ENCODE measurements at regions not wholly inside any gene's neighbourhood (a gene's known extent, or its start where the extent isn't known, plus 50 kb on each side); places are given as distances from the start of the nearest gene placed in this dataset.
"Not testable (repeated sequence)": the region's sequence is repeated elsewhere in the genome, so short reads cannot be mapped to it uniquely, and the experiment has no call there.

DNA sequence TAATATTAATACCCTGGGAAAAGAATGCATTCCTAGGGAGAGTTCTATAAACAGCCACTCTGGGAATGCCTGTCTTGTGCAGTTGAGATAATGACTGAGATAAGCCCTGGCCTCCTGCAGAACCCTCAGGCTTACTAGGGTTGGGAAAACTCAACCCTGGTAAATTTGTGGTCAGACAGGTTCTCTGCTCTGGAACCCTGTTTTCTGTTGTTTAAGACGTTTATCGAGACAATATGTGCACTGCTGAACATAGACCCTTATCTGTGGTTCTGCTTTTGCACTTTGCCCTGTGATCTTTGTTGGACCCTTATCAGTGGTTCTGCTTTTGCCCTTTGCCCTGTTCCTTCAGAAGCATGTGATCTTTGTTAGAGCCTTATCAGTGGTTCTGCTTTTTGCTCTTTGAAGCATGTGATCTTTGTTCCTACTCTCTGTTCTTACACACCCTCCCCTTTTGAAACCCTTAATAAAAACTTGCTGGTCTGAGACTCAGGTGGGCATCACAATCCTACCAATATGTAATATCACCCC is 2754.0 kb downstream of the PCDH9 start:
- H4K20me1 ChIP-seq (ENCODE audit: insufficient read depth, low read length); ATAC-seq; FAIRE-seq; H3K4me1 ChIP-seq (ENCODE audit: insufficient read depth, low read length); H3K79me2 ChIP-seq (ENCODE audit: insufficient read depth, low read length); BruUV-seq (replicated peaks); CTCF ChIA-PET (ENCODE audit: low intra/inter-chr PET ratio, low total read pairs); H3K4me3 ChIP-seq (replicated peaks in 1 of 3; ENCODE audit: insufficient read depth in 1 of 3, low read depth in 2 of 3, low read length in 3 of 3); H3K27ac ChIP-seq (ENCODE audit: extremely low read length, insufficient read depth, low read length); H3K4me2 ChIP-seq (ENCODE audit: low read depth, low read length); intact Hi-C loops (cut with micrococcal nuclease; ENCODE audit: unreplicated experiment); POLR2A ChIA-PET; H2AFZ ChIP-seq (ENCODE audit: low read length); H3K9me3 ChIP-seq (ENCODE audit: low read length); H3K36me3 ChIP-seq (replicated peaks in 1 of 2; ENCODE audit: control insufficient read depth in 1 of 2, insufficient read depth in 2 of 2, low read length in 2 of 2); H3K27me3 ChIP-seq (ENCODE audit: control insufficient read depth in 1 of 2, insufficient read depth in 2 of 2, low read length in 2 of 2); H3K9ac ChIP-seq (ENCODE audit: insufficient read depth, low read depth, low read length); in situ Hi-C loops (cut with HindIII; ENCODE audit: extremely low pct_ligation_motif_present, low pct_unique_long_range_greater_than_20kb): not testable (repeated sequence)
- WGBS (ENCODE audit: low lambda C conversion rate) = 0% methylated on average over 2 of the region's 2 CpGs
- DNase-seq (ENCODE audit: low spot score) = peak; percentile 9
- TF ChIP-seq ZMYM4 (CRISPR knock-in tag; IDR thresholded peaks at IDR 0.05) (0 out of 2 replicates have a peak, but pooled peaks have one; percentile 17), NR2F1 (CRISPR knock-in tag; IDR thresholded peaks at IDR 0.05) (0 out of 4 replicates have a peak, but pooled peaks of 1 of the 2 experiments have one; percentile 16), HNF4A (CRISPR knock-in tag; IDR thresholded peaks at IDR 0.05) (peak; percentile 71), POGZ (CRISPR knock-in tag; IDR thresholded peaks at IDR 0.05) (0 out of 2 replicates have a peak, but pooled peaks have one; percentile 21), TCF7 (IDR thresholded peaks at IDR 0.05; ENCODE audit: low read depth) (peak; percentile 38), NCOR1 (IDR thresholded peaks at IDR 0.05; ENCODE audit: borderline replicate concordance, low read length) (0 out of 2 replicates have a peak, but pooled peaks have one; percentile 20)
- TF ChIP-seq, protein P1, sequence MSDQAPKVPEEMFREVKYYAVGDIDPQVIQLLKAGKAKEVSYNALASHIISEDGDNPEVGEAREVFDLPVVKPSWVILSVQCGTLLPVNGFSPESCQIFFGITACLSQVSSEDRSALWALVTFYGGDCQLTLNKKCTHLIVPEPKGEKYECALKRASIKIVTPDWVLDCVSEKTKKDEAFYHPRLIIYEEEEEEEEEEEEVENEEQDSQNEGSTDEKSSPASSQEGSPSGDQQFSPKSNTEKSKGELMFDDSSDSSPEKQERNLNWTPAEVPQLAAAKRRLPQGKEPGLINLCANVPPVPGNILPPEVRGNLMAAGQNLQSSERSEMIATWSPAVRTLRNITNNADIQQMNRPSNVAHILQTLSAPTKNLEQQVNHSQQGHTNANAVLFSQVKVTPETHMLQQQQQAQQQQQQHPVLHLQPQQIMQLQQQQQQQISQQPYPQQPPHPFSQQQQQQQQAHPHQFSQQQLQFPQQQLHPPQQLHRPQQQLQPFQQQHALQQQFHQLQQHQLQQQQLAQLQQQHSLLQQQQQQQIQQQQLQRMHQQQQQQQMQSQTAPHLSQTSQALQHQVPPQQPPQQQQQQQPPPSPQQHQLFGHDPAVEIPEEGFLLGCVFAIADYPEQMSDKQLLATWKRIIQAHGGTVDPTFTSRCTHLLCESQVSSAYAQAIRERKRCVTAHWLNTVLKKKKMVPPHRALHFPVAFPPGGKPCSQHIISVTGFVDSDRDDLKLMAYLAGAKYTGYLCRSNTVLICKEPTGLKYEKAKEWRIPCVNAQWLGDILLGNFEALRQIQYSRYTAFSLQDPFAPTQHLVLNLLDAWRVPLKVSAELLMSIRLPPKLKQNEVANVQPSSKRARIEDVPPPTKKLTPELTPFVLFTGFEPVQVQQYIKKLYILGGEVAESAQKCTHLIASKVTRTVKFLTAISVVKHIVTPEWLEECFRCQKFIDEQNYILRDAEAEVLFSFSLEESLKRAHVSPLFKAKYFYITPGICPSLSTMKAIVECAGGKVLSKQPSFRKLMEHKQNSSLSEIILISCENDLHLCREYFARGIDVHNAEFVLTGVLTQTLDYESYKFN (CRISPR knock-in tag; conservative IDR thresholded peaks at IDR 0.05) = peak; percentile 27; the same call in 1 of the 2 replicates
